Sigmoid colon (tissue), 4 donors: ENCODE measurements at regions not wholly inside any gene's neighbourhood (a gene's known extent, or its start where the extent isn't known, plus 50 kb on each side); places are given as distances from the start of the nearest gene placed in this dataset.

Experiments used
- POLR2A ChIP-seq, 2 donors: fragments of 450-650 bp; IDR thresholded peaks; one replicate each; pipeline ENCODE4 v1.6.1; 2016; ENCODE audit warnings: antibody characterized with exemption in 2 of 2, mild to moderate bottlenecking in 2 of 2, moderate library complexity in 2 of 2
- POLR2AphosphoS5 ChIP-seq, 4 donors: sonication (generic); formaldehyde crosslinking; IDR thresholded peaks; one replicate each; pipeline ENCODE4 v1.6.1; 2017; ENCODE audit warnings: antibody characterized with exemption in 4 of 4
- TF ChIP-seq, protein P1 (sequence below), 4 experiments: fragments of 450-650 bp in 3 of 4; fragments of 200-600 bp in 1 of 4; IDR thresholded peaks; one replicate each; pipeline ENCODE4 v1.5.1; 2016 to 2019; ENCODE audit warnings: antibody characterized with exemption in 4 of 4, mild to moderate bottlenecking in 3 of 4, moderate library complexity in 2 of 4

DNA sequence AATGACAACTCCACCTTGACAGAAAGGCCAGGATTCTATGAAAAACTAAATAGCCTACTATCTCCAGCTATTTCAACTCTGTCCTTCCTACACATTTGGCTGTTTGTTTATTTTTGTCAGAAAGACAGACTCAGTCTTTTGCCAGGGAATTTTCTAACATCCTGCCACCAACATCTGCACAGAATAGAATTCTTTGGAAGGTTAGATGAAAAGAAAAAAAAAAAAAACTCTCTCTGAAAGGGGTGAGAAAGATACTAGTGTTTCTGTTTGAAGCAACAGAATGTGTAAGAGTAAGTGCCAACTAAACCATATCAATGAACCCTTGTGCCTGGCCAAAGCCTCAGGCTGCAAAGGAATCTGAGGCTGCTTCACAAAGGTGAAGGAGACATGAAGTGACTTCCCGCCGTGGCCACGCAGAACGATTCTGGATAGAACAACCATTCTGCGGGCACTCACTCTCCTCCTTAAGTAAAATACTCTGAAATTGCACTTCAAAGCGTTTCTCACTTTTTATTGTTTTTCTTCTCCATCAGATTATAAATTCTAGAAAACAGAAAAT is 498.2 kb downstream of the IRS2 start:
- TF ChIP-seq, protein P1, sequence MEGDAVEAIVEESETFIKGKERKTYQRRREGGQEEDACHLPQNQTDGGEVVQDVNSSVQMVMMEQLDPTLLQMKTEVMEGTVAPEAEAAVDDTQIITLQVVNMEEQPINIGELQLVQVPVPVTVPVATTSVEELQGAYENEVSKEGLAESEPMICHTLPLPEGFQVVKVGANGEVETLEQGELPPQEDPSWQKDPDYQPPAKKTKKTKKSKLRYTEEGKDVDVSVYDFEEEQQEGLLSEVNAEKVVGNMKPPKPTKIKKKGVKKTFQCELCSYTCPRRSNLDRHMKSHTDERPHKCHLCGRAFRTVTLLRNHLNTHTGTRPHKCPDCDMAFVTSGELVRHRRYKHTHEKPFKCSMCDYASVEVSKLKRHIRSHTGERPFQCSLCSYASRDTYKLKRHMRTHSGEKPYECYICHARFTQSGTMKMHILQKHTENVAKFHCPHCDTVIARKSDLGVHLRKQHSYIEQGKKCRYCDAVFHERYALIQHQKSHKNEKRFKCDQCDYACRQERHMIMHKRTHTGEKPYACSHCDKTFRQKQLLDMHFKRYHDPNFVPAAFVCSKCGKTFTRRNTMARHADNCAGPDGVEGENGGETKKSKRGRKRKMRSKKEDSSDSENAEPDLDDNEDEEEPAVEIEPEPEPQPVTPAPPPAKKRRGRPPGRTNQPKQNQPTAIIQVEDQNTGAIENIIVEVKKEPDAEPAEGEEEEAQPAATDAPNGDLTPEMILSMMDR (IDR thresholded peaks at IDR 0.05): no peak
- TF ChIP-seq POLR2A (IDR thresholded peaks at IDR 0.05) (no peak), POLR2AphosphoS5 (IDR thresholded peaks at IDR 0.05) (no peak)
